Fibroblast of mammary gland (primary cell): ENCODE measurements at regions not wholly inside any gene's neighbourhood (a gene's known extent, or its start where the extent isn't known, plus 50 kb on each side); places are given as distances from the start of the nearest gene placed in this dataset.
A peak's percentile ranks its signal among the peaks of the same experiment; 100 is the strongest.

ENCODE experiments used
- DNase-seq: peaks from one replicate; pipeline ENCODE4 v3.0.0-alpha.2; 2010; ENCODE audit warnings: low read depth
- H3K4me3 ChIP-seq: 2 replicates; pipeline ENCODE4 v1.5.1; 2011; ENCODE audit warnings: low read depth, mild to moderate bottlenecking, low read length, moderate library complexity; ENCODE audit not compliant: control insufficient read depth
- TF ChIP-seq, protein P1 (sequence below): conservative IDR thresholded peaks from 2 replicates; pipeline ENCODE4 v1.5.1; 2011; ENCODE audit warnings: low read depth, low read length, inconsistent platforms; ENCODE audit not compliant: control insufficient read depth, insufficient read depth

DNA sequence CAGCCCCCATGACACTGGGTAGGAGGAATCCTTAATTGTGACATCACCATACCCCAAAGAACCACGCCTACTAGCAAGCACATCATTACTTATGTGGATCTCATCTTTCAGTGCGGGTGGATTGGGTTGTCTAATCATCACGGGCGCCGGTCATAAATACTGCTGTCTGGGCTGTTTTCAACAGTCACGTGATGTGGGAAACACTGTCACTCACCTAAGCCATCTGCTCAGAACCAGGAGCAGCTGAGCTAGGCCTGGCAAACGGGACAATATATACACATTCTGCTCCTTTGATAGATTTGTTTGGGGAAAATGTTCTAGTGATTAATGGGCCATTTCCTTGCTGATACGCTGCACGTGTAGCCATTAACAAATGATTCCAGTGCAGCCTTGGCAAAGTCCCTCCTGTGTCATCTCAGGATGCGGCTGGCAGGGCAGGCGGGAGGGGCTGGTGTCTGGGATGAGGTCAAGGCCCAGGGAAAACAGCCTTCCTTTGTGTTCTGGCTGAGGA is 145.9 kb upstream of the COPS8 start:
- TF ChIP-seq, protein P1, sequence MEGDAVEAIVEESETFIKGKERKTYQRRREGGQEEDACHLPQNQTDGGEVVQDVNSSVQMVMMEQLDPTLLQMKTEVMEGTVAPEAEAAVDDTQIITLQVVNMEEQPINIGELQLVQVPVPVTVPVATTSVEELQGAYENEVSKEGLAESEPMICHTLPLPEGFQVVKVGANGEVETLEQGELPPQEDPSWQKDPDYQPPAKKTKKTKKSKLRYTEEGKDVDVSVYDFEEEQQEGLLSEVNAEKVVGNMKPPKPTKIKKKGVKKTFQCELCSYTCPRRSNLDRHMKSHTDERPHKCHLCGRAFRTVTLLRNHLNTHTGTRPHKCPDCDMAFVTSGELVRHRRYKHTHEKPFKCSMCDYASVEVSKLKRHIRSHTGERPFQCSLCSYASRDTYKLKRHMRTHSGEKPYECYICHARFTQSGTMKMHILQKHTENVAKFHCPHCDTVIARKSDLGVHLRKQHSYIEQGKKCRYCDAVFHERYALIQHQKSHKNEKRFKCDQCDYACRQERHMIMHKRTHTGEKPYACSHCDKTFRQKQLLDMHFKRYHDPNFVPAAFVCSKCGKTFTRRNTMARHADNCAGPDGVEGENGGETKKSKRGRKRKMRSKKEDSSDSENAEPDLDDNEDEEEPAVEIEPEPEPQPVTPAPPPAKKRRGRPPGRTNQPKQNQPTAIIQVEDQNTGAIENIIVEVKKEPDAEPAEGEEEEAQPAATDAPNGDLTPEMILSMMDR: no peak
- DNase-seq: peak; percentile 24
- H3K4me3 ChIP-seq: no peak overlapping the region

DNA sequence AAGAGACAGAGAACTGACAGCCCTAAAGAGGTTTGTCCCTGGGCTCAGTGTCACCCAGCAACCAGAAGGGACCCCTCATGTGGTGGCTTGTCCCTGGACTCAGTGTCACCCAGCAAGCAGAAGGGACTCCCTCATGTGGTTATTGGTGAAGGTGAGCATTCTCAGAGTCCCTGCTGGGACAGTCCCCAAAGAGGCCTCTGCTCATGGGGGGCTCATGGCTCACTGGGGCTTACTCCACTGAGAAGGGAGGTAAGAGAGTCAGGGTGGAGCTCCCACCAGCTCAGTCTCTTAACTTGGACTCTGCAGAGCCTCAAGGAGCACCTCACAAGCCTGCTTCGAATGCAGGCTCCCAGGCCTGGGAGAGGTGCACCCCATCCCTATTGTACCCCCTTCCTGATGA is 145.2 kb upstream of the COPS8 start:
- no peak for DNase-seq
- H3K4me3 ChIP-seq: no peak overlapping the region

DNA sequence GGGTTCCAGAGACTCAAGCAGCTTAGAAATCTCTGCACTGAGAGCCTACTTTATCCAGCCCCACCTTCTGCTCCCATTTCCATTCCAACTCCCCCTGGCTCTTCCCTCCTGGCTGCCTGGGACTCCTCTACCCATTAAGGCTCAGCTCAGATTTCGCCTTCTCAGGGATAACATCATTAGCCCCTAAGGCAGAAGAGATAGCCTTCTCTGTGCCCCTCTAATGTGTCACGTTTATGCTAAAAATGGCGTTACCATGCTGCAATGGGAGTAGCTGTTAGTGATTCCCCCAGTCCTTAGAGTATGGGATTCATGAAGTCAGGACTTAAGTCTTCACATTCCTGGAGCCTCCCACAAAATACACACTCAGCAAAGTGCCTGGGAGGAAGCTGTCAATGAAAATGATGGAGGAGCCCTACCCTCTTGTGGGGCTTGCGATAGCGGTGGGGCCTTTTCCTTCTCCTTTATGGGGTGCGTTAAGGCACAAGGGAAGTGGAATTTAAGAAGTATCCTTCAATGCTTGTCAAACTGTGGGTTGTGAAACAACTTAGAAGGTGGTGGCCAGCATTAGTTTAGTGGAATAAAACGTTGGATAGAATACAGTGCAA is 144.7 kb upstream of the COPS8 start:
- H3K4me3 ChIP-seq: no peak overlapping the region
- no peak for DNase-seq
- TF ChIP-seq, protein P1: no peak

More for the DNA sequence above, 145.2 kb upstream of the COPS8 start:
- TF ChIP-seq, protein P1: no peak

DNA sequence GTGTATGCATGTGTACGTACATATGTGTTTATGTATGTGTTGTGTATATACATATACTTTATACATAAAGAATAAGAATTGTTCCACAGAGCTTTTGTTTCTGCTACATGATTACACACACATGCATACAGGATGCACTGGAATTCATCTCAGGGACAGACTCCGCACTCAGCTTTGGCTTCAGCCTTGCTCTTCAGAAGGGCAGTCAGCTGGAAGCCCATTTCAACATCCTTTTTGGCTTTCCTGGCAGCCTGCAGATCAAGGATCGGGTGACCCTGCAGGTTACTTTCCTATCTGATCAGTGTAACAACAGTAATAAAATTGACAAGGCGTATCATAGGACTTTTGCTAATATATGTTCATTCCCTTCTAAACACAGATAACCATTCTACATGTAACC is 144.1 kb upstream of the COPS8 start:
- no peak for DNase-seq
- no peak overlapping the region for H3K4me3 ChIP-seq

DNA sequence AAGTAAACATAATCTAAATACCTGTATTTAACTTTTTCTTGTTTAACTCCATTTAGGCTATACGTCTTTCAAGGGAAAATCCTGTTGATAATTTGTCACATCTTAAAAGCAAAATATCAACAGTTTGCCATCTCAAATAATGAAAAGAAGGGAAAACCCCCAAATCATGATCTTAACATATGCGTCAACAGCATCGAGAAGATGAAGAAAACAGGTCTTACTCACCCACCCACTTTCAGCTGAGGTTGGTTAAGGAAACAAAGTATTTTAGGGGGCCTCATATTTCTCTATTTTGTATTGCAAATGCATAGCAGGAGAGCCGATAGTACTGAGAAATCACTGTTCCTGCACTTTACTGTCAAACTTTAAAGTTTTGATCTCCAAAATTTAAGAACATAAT is 143.1 kb upstream of the COPS8 start:
- TF ChIP-seq, protein P1: no peak
- H3K4me3 ChIP-seq: no peak overlapping the region
- DNase-seq: no peak

More for the DNA sequence above, 144.1 kb upstream of the COPS8 start:
- TF ChIP-seq, protein P1: no peak

DNA sequence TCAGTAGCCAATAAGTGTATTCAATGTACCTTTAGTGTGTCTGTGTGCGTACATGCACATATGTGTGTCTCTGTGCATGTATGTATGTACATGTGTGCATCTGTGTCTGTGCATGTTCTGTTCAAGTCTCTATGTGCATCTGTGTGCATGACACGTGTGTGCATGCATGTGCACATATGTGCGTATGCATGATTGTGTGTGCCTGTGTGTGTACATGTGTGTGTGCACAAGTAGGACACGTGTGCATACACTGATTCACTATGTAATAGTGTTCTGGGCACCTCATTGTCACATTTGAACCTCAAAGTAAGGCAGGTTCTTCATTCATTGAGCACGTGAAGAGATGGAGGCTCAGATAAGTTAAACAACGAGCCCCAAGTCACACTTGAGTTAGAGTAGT is 142.6 kb upstream of the COPS8 start:
- no peak overlapping the region for H3K4me3 ChIP-seq
- TF ChIP-seq, protein P1: no peak
- no peak for DNase-seq
